ENCODE measurements at regions not wholly inside any gene's neighbourhood (a gene's known extent, or its start where the extent isn't known, plus 50 kb on each side); places are given as distances from the start of the nearest gene placed in this dataset.

GRCh38 chr3:5423076-5423475 is 235.6 kb downstream of the EDEM1 start:
- TF ChIP-seq CBFB (CRISPR knock-in tag; IDR thresholded peaks at IDR 0.05) = no peak
- no peak for TF ChIP-seq ZNF263 (CRISPR knock-in tag; IDR thresholded peaks at IDR 0.05; ENCODE audit: borderline replicate concordance)
- TF ChIP-seq NFYB (IDR thresholded peaks at IDR 0.05; ENCODE audit: extremely low read depth, insufficient read length) = no peak
- no peak for TF ChIP-seq KLF13 (tag; IDR thresholded peaks at IDR 0.05; ENCODE audit: borderline replicate concordance, low read depth)
- TF ChIP-seq NFRKB (IDR thresholded peaks at IDR 0.05; ENCODE audit: low read depth) = no peak
- TF ChIP-seq RFX5 (IDR thresholded peaks at IDR 0.05; ENCODE audit: low read depth, low read length) = no peak
- TF ChIP-seq CTCF (IDR thresholded peaks at IDR 0.05 in 2 of 3, conservative IDR thresholded peaks at IDR 0.05 in 1 of 3; ENCODE audit: insufficient read depth in 2 of 3, low read depth in 1 of 3, low read length in 3 of 3) = no peak
- TF ChIP-seq ZNF274 (IDR thresholded peaks at IDR 0.05; ENCODE audit: borderline replicate concordance, low read depth, low read length) = no peak
- no peak for TF ChIP-seq RBM22 (IDR thresholded peaks at IDR 0.05; ENCODE audit: low read depth, low read length, poor library complexity, severe bottlenecking)
- no peak for TF ChIP-seq EP300 (IDR thresholded peaks at IDR 0.05; ENCODE audit: low read length)
- no peak for TF ChIP-seq NFXL1 (CRISPR knock-in tag; IDR thresholded peaks at IDR 0.05)
- TF ChIP-seq REST (IDR thresholded peaks at IDR 0.05; ENCODE audit: borderline replicate concordance) = no peak
- no peak for TF ChIP-seq REST (CRISPR knock-in tag; IDR thresholded peaks at IDR 0.05; ENCODE audit: low read depth)
- no peak for TF ChIP-seq BRD4 (IDR thresholded peaks at IDR 0.05)
